Esophagus muscularis mucosa (tissue), 3 donors: ENCODE measurements at regions not wholly inside any gene's neighbourhood (a gene's known extent, or its start where the extent isn't known, plus 50 kb on each side); places are given as distances from the start of the nearest gene placed in this dataset.

Experiments
- POLR2A ChIP-seq: fragments of 450-650 bp; IDR thresholded peaks from one replicate; pipeline ENCODE4 v1.6.1; 2017; ENCODE audit warnings: antibody characterized with exemption, moderate library complexity, mild to moderate bottlenecking, low read depth
- POLR2AphosphoS5 ChIP-seq, 2 donors: sonication (generic); formaldehyde crosslinking; IDR thresholded peaks; one replicate each; pipeline ENCODE4 v1.6.1; 2017; ENCODE audit warnings: antibody characterized with exemption in 2 of 2
- TF ChIP-seq, protein P1 (sequence below), 3 experiments: fragments of 200-600 bp in 2 of 3; fragments of 450-650 bp in 1 of 3; sonication (generic) in 2 of 3; IDR thresholded peaks; one replicate each; pipeline ENCODE4 v1.5.1; 2017 to 2019; ENCODE audit warnings: antibody characterized with exemption in 3 of 3, mild to moderate bottlenecking in 2 of 3, moderate library complexity in 1 of 3

DNA sequence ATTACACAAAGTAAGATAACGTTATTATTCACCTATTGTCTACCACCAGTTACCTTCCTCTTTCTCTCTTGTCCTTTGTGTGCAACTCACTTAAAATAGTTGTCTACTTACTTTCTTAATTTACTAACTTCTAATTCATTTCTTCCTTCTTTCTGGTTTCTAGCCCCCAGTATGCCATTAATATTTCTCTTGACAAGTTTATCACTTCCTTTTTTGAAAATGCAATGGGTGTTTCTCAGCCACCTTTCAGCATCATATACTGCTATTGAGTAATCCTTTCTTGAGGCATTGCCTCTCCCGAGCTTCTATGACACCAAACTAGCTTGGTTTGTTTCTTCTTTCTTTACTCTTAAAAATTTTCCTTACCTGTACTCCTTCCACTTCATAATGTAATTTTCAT lies 633.6 kb downstream of the TMTC2 start:
- TF ChIP-seq, protein P1, sequence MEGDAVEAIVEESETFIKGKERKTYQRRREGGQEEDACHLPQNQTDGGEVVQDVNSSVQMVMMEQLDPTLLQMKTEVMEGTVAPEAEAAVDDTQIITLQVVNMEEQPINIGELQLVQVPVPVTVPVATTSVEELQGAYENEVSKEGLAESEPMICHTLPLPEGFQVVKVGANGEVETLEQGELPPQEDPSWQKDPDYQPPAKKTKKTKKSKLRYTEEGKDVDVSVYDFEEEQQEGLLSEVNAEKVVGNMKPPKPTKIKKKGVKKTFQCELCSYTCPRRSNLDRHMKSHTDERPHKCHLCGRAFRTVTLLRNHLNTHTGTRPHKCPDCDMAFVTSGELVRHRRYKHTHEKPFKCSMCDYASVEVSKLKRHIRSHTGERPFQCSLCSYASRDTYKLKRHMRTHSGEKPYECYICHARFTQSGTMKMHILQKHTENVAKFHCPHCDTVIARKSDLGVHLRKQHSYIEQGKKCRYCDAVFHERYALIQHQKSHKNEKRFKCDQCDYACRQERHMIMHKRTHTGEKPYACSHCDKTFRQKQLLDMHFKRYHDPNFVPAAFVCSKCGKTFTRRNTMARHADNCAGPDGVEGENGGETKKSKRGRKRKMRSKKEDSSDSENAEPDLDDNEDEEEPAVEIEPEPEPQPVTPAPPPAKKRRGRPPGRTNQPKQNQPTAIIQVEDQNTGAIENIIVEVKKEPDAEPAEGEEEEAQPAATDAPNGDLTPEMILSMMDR (IDR thresholded peaks at IDR 0.05): no peak
- TF ChIP-seq POLR2AphosphoS5 (IDR thresholded peaks at IDR 0.05) (no peak), POLR2A (no peak)
